ENCODE measurements at regions not wholly inside any gene's neighbourhood (a gene's known extent, or its start where the extent isn't known, plus 50 kb on each side); places are given as distances from the start of the nearest gene placed in this dataset.

DNA sequence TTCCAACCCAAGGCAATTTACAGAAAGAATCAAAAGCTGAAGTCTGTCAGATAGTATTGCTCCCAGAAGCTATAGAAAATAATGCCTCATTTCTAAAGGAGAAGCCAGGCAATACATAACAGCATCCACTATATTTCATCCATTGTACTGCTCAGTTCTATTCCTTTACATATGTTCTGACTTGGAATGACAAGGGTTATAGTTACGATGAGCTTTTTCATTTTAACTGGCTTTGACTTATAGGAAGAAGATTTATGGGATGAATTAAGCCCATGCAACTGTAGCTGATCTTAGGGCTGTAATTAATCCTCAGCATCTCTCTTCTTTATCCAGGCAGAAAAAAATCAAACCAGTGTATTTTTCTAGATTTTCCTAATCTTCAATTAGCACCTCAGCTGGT lies 676.3 kb upstream of the CCDC54 start:
- TF ChIP-seq, protein P1, sequence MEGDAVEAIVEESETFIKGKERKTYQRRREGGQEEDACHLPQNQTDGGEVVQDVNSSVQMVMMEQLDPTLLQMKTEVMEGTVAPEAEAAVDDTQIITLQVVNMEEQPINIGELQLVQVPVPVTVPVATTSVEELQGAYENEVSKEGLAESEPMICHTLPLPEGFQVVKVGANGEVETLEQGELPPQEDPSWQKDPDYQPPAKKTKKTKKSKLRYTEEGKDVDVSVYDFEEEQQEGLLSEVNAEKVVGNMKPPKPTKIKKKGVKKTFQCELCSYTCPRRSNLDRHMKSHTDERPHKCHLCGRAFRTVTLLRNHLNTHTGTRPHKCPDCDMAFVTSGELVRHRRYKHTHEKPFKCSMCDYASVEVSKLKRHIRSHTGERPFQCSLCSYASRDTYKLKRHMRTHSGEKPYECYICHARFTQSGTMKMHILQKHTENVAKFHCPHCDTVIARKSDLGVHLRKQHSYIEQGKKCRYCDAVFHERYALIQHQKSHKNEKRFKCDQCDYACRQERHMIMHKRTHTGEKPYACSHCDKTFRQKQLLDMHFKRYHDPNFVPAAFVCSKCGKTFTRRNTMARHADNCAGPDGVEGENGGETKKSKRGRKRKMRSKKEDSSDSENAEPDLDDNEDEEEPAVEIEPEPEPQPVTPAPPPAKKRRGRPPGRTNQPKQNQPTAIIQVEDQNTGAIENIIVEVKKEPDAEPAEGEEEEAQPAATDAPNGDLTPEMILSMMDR (conservative IDR thresholded peaks at IDR 0.05), result no peak
- no peak for TF ChIP-seq ZFX (IDR thresholded peaks at IDR 0.05)

DNA sequence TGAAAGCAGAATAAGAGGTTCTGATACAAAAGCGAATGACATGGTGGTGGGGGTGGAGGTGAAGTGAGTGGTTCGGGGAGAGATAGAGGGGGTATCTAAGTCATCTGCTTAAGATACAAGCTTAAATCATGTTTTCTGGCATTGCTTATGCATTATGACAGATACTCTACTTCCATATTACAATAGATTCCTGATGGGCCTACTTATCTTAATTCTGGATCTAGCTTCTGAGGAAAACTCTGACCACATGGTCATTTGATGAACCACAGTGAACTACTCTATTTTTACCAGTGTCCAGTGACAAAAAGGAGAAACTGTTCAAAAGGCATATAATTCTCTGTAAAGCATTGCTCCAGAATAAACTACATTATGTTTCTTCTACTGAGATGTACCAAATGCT lies 673.7 kb upstream of the CCDC54 start:
- TF ChIP-seq, protein P1 (conservative IDR thresholded peaks at IDR 0.05), result no peak
- TF ChIP-seq ZFX (IDR thresholded peaks at IDR 0.05), result no peak

More for the DNA sequence above, 676.3 kb upstream of the CCDC54 start:
- H3K27ac ChIP-seq, result no peak overlapping the region

GRCh38 chr3:106707347-106707746 lies 669.9 kb upstream of the CCDC54 start:
- no peak for TF ChIP-seq ZFX (IDR thresholded peaks at IDR 0.05)
- TF ChIP-seq, protein P1 (conservative IDR thresholded peaks at IDR 0.05), result no peak
- no peak overlapping the region for H3K27ac ChIP-seq

More for the DNA sequence above, 673.7 kb upstream of the CCDC54 start:
- no peak overlapping the region for H3K27ac ChIP-seq

- H3K27ac ChIP-seq, result no peak overlapping the region
- TF ChIP-seq, protein P1 (conservative IDR thresholded peaks at IDR 0.05), result no peak
- no peak for TF ChIP-seq ZFX (IDR thresholded peaks at IDR 0.05)
Measured at GRCh38 chr3:106710596-106710995, 666.6 kb upstream of the CCDC54 start.

DNA sequence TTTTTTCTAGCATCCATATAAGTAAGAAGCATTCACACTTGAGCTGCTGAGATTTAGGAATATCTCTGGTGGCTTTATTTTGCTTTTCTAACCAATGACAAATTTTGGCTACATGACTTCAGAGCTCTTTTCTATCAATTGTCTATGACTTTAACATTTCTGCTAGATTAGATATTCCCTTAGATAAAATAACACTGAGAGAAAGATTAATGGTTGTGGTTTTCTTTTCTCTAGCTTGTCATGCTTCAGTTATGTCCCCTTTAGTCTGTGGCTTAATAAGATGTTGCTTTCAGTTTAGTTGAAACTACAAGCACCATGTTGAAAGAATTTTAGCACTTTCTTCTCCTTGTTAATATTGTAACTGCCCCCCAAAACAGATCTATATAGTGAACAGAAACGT lies 665.6 kb upstream of the CCDC54 start:
- H3K27ac ChIP-seq, result no peak overlapping the region
- TF ChIP-seq, protein P1 (conservative IDR thresholded peaks at IDR 0.05), result no peak
- no peak for TF ChIP-seq ZFX (IDR thresholded peaks at IDR 0.05)

GRCh38 chr3:106714400-106714799 lies 662.8 kb upstream of the CCDC54 start:
- TF ChIP-seq ZFX (IDR thresholded peaks at IDR 0.05), result no peak
- TF ChIP-seq, protein P1 (conservative IDR thresholded peaks at IDR 0.05), result no peak
- no peak overlapping the region for H3K27ac ChIP-seq

GRCh38 chr3:106715286-106715685 lies 662.0 kb upstream of the CCDC54 start:
- TF ChIP-seq, protein P1 (conservative IDR thresholded peaks at IDR 0.05), result no peak
- TF ChIP-seq ZFX (IDR thresholded peaks at IDR 0.05), result no peak
- no peak overlapping the region for H3K27ac ChIP-seq
